NCI-H82 treated with DMSO at 0.1 percent for 48 hours (cell line): ENCODE measurements at regions not wholly inside any gene's neighbourhood (a gene's known extent, or its start where the extent isn't known, plus 50 kb on each side); places are given as distances from the start of the nearest gene placed in this dataset.

Source experiments
- DNase-seq: peaks from one replicate; lab custom pipeline; 2025; ENCODE audit not compliant: unreplicated experiment; lab: John Stamatoyannopoulos, UW

- DNase-seq, result no peak
These were observed 116.3 kb upstream of the HAAO start for GRCh38 chr2:42908518-42909200.

- DNase-seq, result no peak
These were observed 115.5 kb upstream of the HAAO start for GRCh38 chr2:42907835-42908234.

GRCh38 chr2:42906557-42907411 is 114.4 kb upstream of the HAAO start:
- peak; percentile 83 for DNase-seq

GRCh38 chr2:42906111-42906556 is 113.8 kb upstream of the HAAO start:
- DNase-seq, result no peak

GRCh38 chr2:42905341-42906110 is 113.1 kb upstream of the HAAO start:
- no peak for DNase-seq

- DNase-seq, result no peak
These were observed 112.1 kb upstream of the HAAO start for GRCh38 chr2:42904576-42904876.

- DNase-seq, result peak; percentile 71
These were observed 111.6 kb upstream of the HAAO start for GRCh38 chr2:42903821-42904575.

- DNase-seq, result no peak
These were observed 110.7 kb upstream of the HAAO start for GRCh38 chr2:42902939-42903709.

- DNase-seq, result no peak
These were observed 108.8 kb upstream of the HAAO start for GRCh38 chr2:42901076-42901640.

- no peak for DNase-seq
These were observed 108.0 kb upstream of the HAAO start for GRCh38 chr2:42900289-42900891.

GRCh38 chr2:42897358-42897757 is 105.0 kb upstream of the HAAO start:
- DNase-seq, result no peak

GRCh38 chr2:42895791-42896135 is 103.4 kb upstream of the HAAO start:
- no peak for DNase-seq

GRCh38 chr2:42895134-42895790 is 102.9 kb upstream of the HAAO start:
- no peak for DNase-seq

- DNase-seq, result no peak
These were observed 100.8 kb upstream of the HAAO start for GRCh38 chr2:42893047-42893758.

- DNase-seq, result peak; percentile 81
These were observed 98.5 kb upstream of the HAAO start for GRCh38 chr2:42890791-42891355.

GRCh38 chr2:42888321-42889245 is 96.2 kb upstream of the HAAO start:
- DNase-seq, result no peak

GRCh38 chr2:42886921-42887320 is 94.5 kb upstream of the HAAO start:
- no peak for DNase-seq
